Glutamatergic neuron (in vitro differentiated cells): ENCODE measurements at regions not wholly inside any gene's neighbourhood (a gene's known extent, or its start where the extent isn't known, plus 50 kb on each side); places are given as distances from the start of the nearest gene placed in this dataset.
A peak's percentile ranks its signal among the peaks of the same experiment; 100 is the strongest.
"Not testable (repeated sequence)": the region's sequence is repeated elsewhere in the genome, so short reads cannot be mapped to it uniquely, and the experiment has no call there.

Source experiments
- DNase-seq: peaks from one replicate; pipeline ENCODE4 v3.0.0; 2022
- H3K27ac Mint-ChIP-seq: one replicate; pipeline ENCODE4 v1.8.0; 2020; ENCODE audit warnings: mild to moderate bottlenecking, mixed read lengths, inconsistent platforms; ENCODE audit not compliant: unreplicated experiment
- H3K27me3 Mint-ChIP-seq: one replicate; pipeline ENCODE4 v1.8.0; 2020; ENCODE audit warnings: mild to moderate bottlenecking, moderate library complexity, mixed read lengths, inconsistent platforms; ENCODE audit not compliant: unreplicated experiment
- H3K36me3 Mint-ChIP-seq: one replicate; pipeline ENCODE4 v1.8.0; 2020; ENCODE audit warnings: mild to moderate bottlenecking, mixed read lengths, inconsistent platforms; ENCODE audit not compliant: unreplicated experiment
- H3K4me1 Mint-ChIP-seq: one replicate; pipeline ENCODE4 v1.8.0; 2020; ENCODE audit warnings: mild to moderate bottlenecking, low read depth, mixed read lengths, inconsistent platforms; ENCODE audit not compliant: unreplicated experiment
- H3K4me3 Mint-ChIP-seq: one replicate; pipeline ENCODE4 v1.8.0; 2020; ENCODE audit warnings: mild to moderate bottlenecking, mixed read lengths, inconsistent platforms; ENCODE audit not compliant: unreplicated experiment
- H3K9me3 Mint-ChIP-seq: one replicate; pipeline ENCODE4 v1.8.0; 2020; ENCODE audit warnings: mild to moderate bottlenecking, moderate library complexity, mixed read lengths, inconsistent platforms; ENCODE audit not compliant: unreplicated experiment
- TF ChIP-seq, protein P1 (sequence below): fragments of 200-600 bp; sonication (generic); IDR thresholded peaks from one replicate; pipeline ENCODE4 v1.5.0; 2021; ENCODE audit not compliant: partially characterized antibody, unreplicated experiment

DNA sequence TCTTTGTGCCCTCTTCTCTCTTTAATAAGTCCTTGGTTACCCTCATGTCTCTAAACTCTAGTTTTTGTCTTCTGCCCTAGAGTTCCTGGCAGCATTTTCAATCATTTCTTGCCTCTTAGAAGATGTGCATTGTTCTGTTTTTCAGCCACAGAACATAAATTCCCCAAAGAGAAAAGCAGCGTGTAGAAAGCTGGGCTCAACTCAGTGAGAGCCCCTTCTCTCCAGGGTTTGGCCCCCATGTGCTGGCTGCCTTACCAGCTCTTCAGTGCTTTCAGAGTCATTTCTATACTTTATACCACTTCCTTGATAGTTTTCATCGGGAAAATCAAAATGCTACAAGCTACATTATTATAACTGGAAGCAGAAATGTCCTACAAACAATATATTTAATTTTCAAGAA, 369.1 kb upstream of the GRM7 start:
- peak overlapping the region; percentile 68 for H3K4me3 Mint-ChIP-seq

DNA sequence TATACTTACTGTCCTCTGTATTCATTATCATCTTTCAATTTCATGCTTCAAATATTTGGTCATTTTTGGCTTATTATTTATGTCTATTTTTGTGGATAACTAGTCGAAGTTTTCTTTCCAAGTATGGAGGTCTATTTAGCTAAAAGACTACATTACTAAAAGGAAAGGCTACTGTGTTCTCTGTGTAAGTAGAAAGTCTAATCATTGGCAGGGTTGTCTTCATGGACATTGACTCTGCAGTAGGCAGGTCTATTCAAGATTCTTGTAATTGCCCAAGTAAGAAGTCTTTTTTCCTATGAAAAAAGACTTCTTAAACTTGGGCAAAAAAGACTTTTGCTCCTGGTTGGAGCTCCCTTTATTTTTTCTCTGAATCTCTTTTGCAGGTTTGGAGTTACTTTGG, 368.6 kb upstream of the GRM7 start:
- Mint-ChIP-seq H3K4me3 (peak overlapping the region; percentile 48), H3K27me3 (no peaks in the 10 kb centered on the region), H3K4me1 (no peaks in the 10 kb centered on the region), H3K27ac (no peak overlapping the region), H3K9me3 (no peaks in the 10 kb centered on the region), H3K36me3 (peaks cover 5% of the 10 kb centered on the region)
- DNase-seq = no peak
- TF ChIP-seq, protein P1, sequence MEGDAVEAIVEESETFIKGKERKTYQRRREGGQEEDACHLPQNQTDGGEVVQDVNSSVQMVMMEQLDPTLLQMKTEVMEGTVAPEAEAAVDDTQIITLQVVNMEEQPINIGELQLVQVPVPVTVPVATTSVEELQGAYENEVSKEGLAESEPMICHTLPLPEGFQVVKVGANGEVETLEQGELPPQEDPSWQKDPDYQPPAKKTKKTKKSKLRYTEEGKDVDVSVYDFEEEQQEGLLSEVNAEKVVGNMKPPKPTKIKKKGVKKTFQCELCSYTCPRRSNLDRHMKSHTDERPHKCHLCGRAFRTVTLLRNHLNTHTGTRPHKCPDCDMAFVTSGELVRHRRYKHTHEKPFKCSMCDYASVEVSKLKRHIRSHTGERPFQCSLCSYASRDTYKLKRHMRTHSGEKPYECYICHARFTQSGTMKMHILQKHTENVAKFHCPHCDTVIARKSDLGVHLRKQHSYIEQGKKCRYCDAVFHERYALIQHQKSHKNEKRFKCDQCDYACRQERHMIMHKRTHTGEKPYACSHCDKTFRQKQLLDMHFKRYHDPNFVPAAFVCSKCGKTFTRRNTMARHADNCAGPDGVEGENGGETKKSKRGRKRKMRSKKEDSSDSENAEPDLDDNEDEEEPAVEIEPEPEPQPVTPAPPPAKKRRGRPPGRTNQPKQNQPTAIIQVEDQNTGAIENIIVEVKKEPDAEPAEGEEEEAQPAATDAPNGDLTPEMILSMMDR = no peak

More for the DNA sequence above, 369.1 kb upstream of the GRM7 start:
- H3K9me3 Mint-ChIP-seq = no peaks in the 10 kb centered on the region
- peaks cover 5% of the 10 kb centered on the region for H3K36me3 Mint-ChIP-seq
- H3K27me3 Mint-ChIP-seq = no peaks in the 10 kb centered on the region
- no peak for DNase-seq
- H3K27ac Mint-ChIP-seq = no peak overlapping the region
- H3K4me1 Mint-ChIP-seq = no peaks in the 10 kb centered on the region
- TF ChIP-seq, protein P1 = no peak

DNA sequence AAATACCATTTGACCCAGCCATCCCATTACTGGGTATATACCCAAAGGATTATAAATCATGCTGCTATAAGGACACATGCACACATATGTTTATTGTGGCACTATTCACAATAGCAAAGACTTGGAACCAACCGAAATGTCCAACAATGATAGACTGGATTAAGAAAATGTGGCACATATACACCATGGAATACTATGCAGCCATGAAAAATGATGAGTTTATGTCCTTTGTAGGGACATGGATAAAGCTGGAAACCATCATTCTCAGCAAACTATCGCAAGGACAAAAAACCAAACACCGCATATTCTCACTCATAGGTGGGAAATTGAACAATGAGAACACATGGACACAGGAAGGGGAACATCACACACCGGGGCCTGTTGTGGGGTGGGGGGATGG, 362.0 kb upstream of the GRM7 start:
- H3K4me3 Mint-ChIP-seq, H3K36me3 Mint-ChIP-seq, H3K27ac Mint-ChIP-seq, H3K9me3 Mint-ChIP-seq, H3K27me3 Mint-ChIP-seq, H3K4me1 Mint-ChIP-seq, DNase-seq: not testable (repeated sequence)

DNA sequence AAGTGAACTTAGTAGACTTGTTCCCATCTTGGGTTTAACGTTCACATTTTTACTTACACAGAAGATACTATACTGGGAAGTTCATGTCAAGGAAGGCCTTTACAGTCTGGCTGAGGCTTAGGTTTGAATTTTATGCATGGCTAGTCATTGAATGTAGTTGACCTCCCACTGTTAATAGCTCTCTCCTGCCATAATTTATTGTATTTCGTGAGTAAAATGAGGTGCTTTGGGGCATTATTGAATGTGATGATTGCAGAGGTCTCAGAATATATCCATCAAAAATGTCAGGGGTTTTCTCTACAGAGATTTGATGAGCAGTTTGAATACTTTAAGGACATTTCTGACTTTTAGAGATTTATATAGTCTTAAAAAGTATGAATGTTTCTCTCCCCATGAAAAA, 356.6 kb upstream of the GRM7 start:
- Mint-ChIP-seq H3K9me3 (peaks cover 2% of the 10 kb centered on the region), H3K27ac (no peak overlapping the region), H3K4me1 (no peaks in the 10 kb centered on the region), H3K4me3 (no peak overlapping the region), H3K36me3 (no peaks in the 10 kb centered on the region), H3K27me3 (no peaks in the 10 kb centered on the region)
- TF ChIP-seq, protein P1 = no peak
- DNase-seq = no peak

DNA sequence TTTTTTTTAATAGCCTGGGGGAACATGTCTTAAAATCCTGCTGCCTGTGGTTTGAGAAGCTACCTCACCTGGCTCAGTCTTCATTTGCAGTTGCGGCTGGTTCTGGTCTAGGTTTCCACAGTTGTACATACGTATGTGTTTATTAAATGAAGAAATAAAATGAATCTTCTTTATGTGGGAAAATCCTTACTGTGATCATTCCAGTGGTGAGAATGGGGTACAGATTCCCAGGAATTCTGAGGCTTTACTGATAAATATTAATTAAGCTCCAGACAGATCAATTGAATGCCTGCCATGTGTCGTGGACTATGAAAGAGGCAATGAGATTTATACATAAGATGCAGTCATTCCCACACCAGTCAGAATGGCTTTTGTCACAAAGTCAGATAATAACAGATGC, 356.1 kb upstream of the GRM7 start:
- Mint-ChIP-seq H3K27me3 (no peaks in the 10 kb centered on the region), H3K27ac (no peak overlapping the region), H3K9me3 (peaks cover 1% of the 10 kb centered on the region), H3K4me3 (no peak overlapping the region), H3K4me1 (no peaks in the 10 kb centered on the region), H3K36me3 (no peaks in the 10 kb centered on the region)
- no peak for DNase-seq
- TF ChIP-seq, protein P1 = no peak

DNA sequence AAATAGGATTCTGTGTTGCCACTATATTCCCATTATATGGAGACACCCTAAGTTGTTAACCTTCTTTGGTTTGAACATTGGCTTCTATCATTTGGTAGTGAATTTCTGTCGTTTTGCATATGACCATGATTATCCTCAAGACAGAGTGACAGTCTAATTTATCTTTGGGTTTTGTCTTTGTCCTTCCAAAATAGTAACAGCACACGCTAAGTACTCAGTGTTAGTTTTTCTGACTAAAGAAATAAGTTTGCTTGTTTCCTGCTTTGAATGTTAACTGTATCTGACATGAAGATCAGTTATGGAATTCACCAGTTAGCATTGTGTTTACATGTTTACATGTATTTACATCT, 352.5 kb upstream of the GRM7 start:
- Mint-ChIP-seq H3K27ac (no peak overlapping the region), H3K4me3 (no peak overlapping the region), H3K9me3 (no peaks in the 10 kb centered on the region), H3K27me3 (no peaks in the 10 kb centered on the region), H3K36me3 (no peaks in the 10 kb centered on the region), H3K4me1 (no peaks in the 10 kb centered on the region)
- DNase-seq = no peak
- TF ChIP-seq, protein P1 = no peak
